ENCODE measurements at regions not wholly inside any gene's neighbourhood (a gene's known extent, or its start where the extent isn't known, plus 50 kb on each side); places are given as distances from the start of the nearest gene placed in this dataset.

DNA sequence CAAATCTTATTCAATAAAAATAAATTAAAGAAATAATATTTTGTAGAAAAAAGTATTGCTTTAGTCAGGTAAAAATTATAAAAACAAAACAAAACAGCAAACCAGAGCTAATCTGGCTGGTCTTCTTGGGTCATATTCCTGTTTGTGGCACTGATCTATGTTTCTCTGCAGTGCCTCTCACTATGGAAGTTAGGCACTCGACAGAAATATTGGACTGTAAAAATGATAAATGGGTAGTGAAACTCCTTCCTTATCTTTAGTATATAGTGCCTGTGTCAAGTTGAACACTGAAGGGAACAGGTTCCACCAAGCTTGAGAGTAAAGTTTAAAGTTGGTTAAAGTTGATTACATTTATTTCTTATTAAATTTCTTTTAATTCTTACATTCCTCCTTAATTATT is 1195.6 kb upstream of the GBE1 start:
- TF ChIP-seq, protein P1, sequence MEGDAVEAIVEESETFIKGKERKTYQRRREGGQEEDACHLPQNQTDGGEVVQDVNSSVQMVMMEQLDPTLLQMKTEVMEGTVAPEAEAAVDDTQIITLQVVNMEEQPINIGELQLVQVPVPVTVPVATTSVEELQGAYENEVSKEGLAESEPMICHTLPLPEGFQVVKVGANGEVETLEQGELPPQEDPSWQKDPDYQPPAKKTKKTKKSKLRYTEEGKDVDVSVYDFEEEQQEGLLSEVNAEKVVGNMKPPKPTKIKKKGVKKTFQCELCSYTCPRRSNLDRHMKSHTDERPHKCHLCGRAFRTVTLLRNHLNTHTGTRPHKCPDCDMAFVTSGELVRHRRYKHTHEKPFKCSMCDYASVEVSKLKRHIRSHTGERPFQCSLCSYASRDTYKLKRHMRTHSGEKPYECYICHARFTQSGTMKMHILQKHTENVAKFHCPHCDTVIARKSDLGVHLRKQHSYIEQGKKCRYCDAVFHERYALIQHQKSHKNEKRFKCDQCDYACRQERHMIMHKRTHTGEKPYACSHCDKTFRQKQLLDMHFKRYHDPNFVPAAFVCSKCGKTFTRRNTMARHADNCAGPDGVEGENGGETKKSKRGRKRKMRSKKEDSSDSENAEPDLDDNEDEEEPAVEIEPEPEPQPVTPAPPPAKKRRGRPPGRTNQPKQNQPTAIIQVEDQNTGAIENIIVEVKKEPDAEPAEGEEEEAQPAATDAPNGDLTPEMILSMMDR (IDR thresholded peaks at IDR 0.05): no peak
- no peak for TF ChIP-seq POLR2A (IDR thresholded peaks at IDR 0.05)

Data from heart left ventricle (tissue), 13 donors.